HEK293 (cell line): ENCODE measurements at regions not wholly inside any gene's neighbourhood (a gene's known extent, or its start where the extent isn't known, plus 50 kb on each side); places are given as distances from the start of the nearest gene placed in this dataset.

ENCODE experiments used
- CTCF ChIP-seq: fragments of 450-650 bp; formaldehyde crosslinking; IDR thresholded peaks from 2 replicates; pipeline ENCODE4 v1.5.1; 2016; ENCODE audit warnings: missing biosample characterization, missing genetic modification characterization
- KLF9 ChIP-seq: fragments of 450-650 bp; formaldehyde crosslinking; IDR thresholded peaks from 2 replicates; pipeline ENCODE4 v1.5.1; 2016; ENCODE audit warnings: missing biosample characterization, missing genetic modification characterization, low read depth
- MEIS1 ChIP-seq: sonication (generic); formaldehyde crosslinking; IDR thresholded peaks from 2 replicates; pipeline ENCODE4 v1.8.1; 2022; ENCODE audit warnings: missing genetic modification reagents, mild to moderate bottlenecking, borderline replicate concordance
- ZBTB7A ChIP-seq: fragments of 450-650 bp; formaldehyde crosslinking; IDR thresholded peaks from 2 replicates; pipeline ENCODE4 v1.5.1; 2016; ENCODE audit warnings: low read depth, missing biosample characterization, missing genetic modification characterization
- ZBTB8A ChIP-seq: fragments of 450-650 bp; formaldehyde crosslinking; IDR thresholded peaks from 2 replicates; pipeline ENCODE4 v1.5.1; 2016; ENCODE audit warnings: missing biosample characterization, missing genetic modification characterization
- ZNF2 ChIP-seq: fragments of 450-650 bp; formaldehyde crosslinking; IDR thresholded peaks from 2 replicates; pipeline ENCODE4 v1.5.1; 2016; ENCODE audit warnings: missing biosample characterization, missing genetic modification characterization
- ZNF274 ChIP-seq, 2 experiments: fragments of 200-500 bp in 1 of 2; fragments of 450-650 bp in 1 of 2; sonication (Bioruptor generic) in 1 of 2; formaldehyde crosslinking in 1 of 2; IDR thresholded peaks; 2 replicates each; pipeline versions ENCODE4 v1.5.1 to v1.6.1; 2014 to 2016; ENCODE audit warnings: borderline replicate concordance in 1 of 2, inconsistent platforms in 1 of 2, low read length in 1 of 2, missing biosample characterization in 1 of 2, missing genetic modification characterization in 1 of 2
- ZNF398 ChIP-seq: fragments of 450-650 bp; formaldehyde crosslinking; IDR thresholded peaks from 2 replicates; pipeline ENCODE4 v1.5.1; 2017; ENCODE audit warnings: missing biosample characterization, missing genetic modification characterization
- ZNF548 ChIP-seq: fragments of 450-650 bp; formaldehyde crosslinking; IDR thresholded peaks from 2 replicates; pipeline ENCODE4 v1.5.1; 2016; ENCODE audit warnings: missing biosample characterization, missing genetic modification characterization
- ZNF76 ChIP-seq: fragments of 450-650 bp; formaldehyde crosslinking; IDR thresholded peaks from 2 replicates; pipeline ENCODE4; 2016; ENCODE audit warnings: low read depth, missing biosample characterization, missing genetic modification characterization, borderline replicate concordance
- ZNF785 ChIP-seq: fragments of 450-650 bp; formaldehyde crosslinking; IDR thresholded peaks from 2 replicates; pipeline ENCODE4 v1.5.1; 2016; ENCODE audit warnings: missing biosample characterization, missing genetic modification characterization
- ZNF791 ChIP-seq: fragments of 450-650 bp; formaldehyde crosslinking; IDR thresholded peaks from 2 replicates; pipeline ENCODE4 v1.5.1; 2016; ENCODE audit warnings: missing biosample characterization, missing genetic modification characterization

- TF ChIP-seq KLF9 (no peak), ZBTB8A (no peak), ZNF274 (IDR thresholded peaks at IDR 0.05; ENCODE audit: low read length) (no peak), ZNF274 (tag by site-specific recombination; IDR thresholded peaks at IDR 0.05; ENCODE audit: borderline replicate concordance) (no peak), CTCF (tag by site-specific recombination) (no peak), ZNF791 (no peak), ZNF2 (tag by site-specific recombination) (no peak), MEIS1 (no peak), ZNF398 (tag by site-specific recombination) (no peak), ZNF76 (tag by site-specific recombination) (no peak), ZNF548 (no peak), ZBTB7A (tag by site-specific recombination) (no peak), ZNF785 (tag by site-specific recombination) (no peak)
These were observed 482.4 kb downstream of the NLGN4X start for GRCh38 chrX:5746231-5746630.
